ENCODE measurements at regions not wholly inside any gene's neighbourhood (a gene's known extent, or its start where the extent isn't known, plus 50 kb on each side); places are given as distances from the start of the nearest gene placed in this dataset.

- DNase-seq: peak in 1 of 3 donors; percentile 75
These were observed 266.5 kb upstream of the MTNR1B start for GRCh38 chr11:92702805-92703448.

GRCh38 chr11:92703449-92703830 is 266.0 kb upstream of the MTNR1B start:
- DNase-seq: no peak

GRCh38 chr11:92707173-92707619 is 262.3 kb upstream of the MTNR1B start:
- DNase-seq: no peak

GRCh38 chr11:92707665-92708064 is 261.8 kb upstream of the MTNR1B start:
- peak in 1 of 3 donors; percentile 49 for DNase-seq

GRCh38 chr11:92709329-92709728 is 260.1 kb upstream of the MTNR1B start:
- DNase-seq: no peak

GRCh38 chr11:92711926-92712325 is 257.5 kb upstream of the MTNR1B start:
- no peak for DNase-seq

GRCh38 chr11:92714111-92714510 is 255.3 kb upstream of the MTNR1B start:
- no peak for DNase-seq

- no peak for DNase-seq
These were observed 252.2 kb upstream of the MTNR1B start for GRCh38 chr11:92717240-92717639.

- DNase-seq: no peak
These were observed 249.1 kb upstream of the MTNR1B start for GRCh38 chr11:92720385-92720784.

GRCh38 chr11:92725352-92725751 is 244.1 kb upstream of the MTNR1B start:
- no peak for DNase-seq

GRCh38 chr11:92727123-92727522 is 242.3 kb upstream of the MTNR1B start:
- DNase-seq: no peak

- no peak for DNase-seq
These were observed 241.7 kb upstream of the MTNR1B start for GRCh38 chr11:92727769-92728168.

GRCh38 chr11:92728628-92729027 is 240.8 kb upstream of the MTNR1B start:
- no peak for DNase-seq

- no peak for DNase-seq
These were observed 234.4 kb upstream of the MTNR1B start for GRCh38 chr11:92735039-92735438.

- peak in 1 of 3 donors; percentile 15 for DNase-seq
These were observed 231.2 kb upstream of the MTNR1B start for GRCh38 chr11:92738276-92738675.

GRCh38 chr11:92739041-92739440 is 230.4 kb upstream of the MTNR1B start:
- DNase-seq: peak; percentile 51 to 71 (median 61)

GRCh38 chr11:92739491-92739890 is 230.0 kb upstream of the MTNR1B start:
- DNase-seq: peak in 1 of 3 donors; percentile 52

- no peak for DNase-seq
These were observed 229.2 kb upstream of the MTNR1B start for GRCh38 chr11:92740276-92740675.

- peak; percentile 40 to 81 (median 55) for DNase-seq
These were observed 224.4 kb upstream of the MTNR1B start for GRCh38 chr11:92744929-92745585.

GRCh38 chr11:92750794-92751193 is 218.7 kb upstream of the MTNR1B start:
- no peak for DNase-seq

GRCh38 chr11:92751594-92751993 is 217.9 kb upstream of the MTNR1B start:
- no peak for DNase-seq

GRCh38 chr11:92752122-92752521 is 217.3 kb upstream of the MTNR1B start:
- no peak for DNase-seq

GRCh38 chr11:92753161-92753560 is 216.3 kb upstream of the MTNR1B start:
- no peak for DNase-seq
